CD14-positive monocyte (primary cell): ENCODE measurements at regions not wholly inside any gene's neighbourhood (a gene's known extent, or its start where the extent isn't known, plus 50 kb on each side); places are given as distances from the start of the nearest gene placed in this dataset.

Experiments
- DNase-seq, 3 donors: peaks; one replicate each; pipeline ENCODE4 v3.0.0-alpha.2; 2011 to 2022
- H2AFZ ChIP-seq: 2 replicates; pipeline ENCODE4 v1.6.0; 2012; ENCODE audit warnings: mild to moderate bottlenecking, low read depth, low read length, inconsistent platforms; ENCODE audit not compliant: insufficient read depth, poor library complexity, severe bottlenecking
- H3K27ac ChIP-seq, 2 donors: 1 replicate in 1 of 2; 2 replicates in 1 of 2; pipeline ENCODE4 v1.5.1; 2012 to 2013; ENCODE audit warnings: low read length in 2 of 2, control low read depth in 1 of 2, inconsistent platforms in 1 of 2, low read depth in 1 of 2, mild to moderate bottlenecking in 1 of 2
- H3K27me3 ChIP-seq, 2 donors: one replicate each; pipeline versions ENCODE4 v1.6.0 to v1.6.1; 2011 to 2013; ENCODE audit warnings: low read length in 2 of 2; ENCODE audit not compliant: control insufficient read depth in 2 of 2, insufficient read depth in 2 of 2
- H3K36me3 ChIP-seq, 2 donors: replicated peaks in 1 of 2; 1 replicate in 1 of 2; 2 replicates in 1 of 2; pipeline versions ENCODE4 v1.5.1 to v1.6.1; 2012 to 2013; ENCODE audit warnings: low read length in 2 of 2, control low read depth in 1 of 2, inconsistent platforms in 1 of 2, mild to moderate bottlenecking in 1 of 2; ENCODE audit not compliant: insufficient read depth in 2 of 2, control insufficient read depth in 1 of 2
- H3K4me1 ChIP-seq, 2 donors: 1 replicate in 1 of 2; 2 replicates in 1 of 2; pipeline versions ENCODE4 v1.5.1 to v1.6.1; 2012 to 2013; ENCODE audit warnings: low read length in 2 of 2, control low read depth in 1 of 2, inconsistent platforms in 1 of 2, mild to moderate bottlenecking in 1 of 2, moderate library complexity in 1 of 2; ENCODE audit not compliant: insufficient read depth in 2 of 2, control insufficient read depth in 1 of 2
- H3K4me2 ChIP-seq: replicated peaks from 2 replicates; pipeline ENCODE3; 2012; ENCODE audit warnings: low read length, moderate library complexity, mild to moderate bottlenecking; ENCODE audit not compliant: poor library complexity, severe bottlenecking; ENCODE audit errors: extremely low read depth
- H3K4me3 ChIP-seq, 3 experiments: fragments of 200-600 bp in 1 of 3; sonication (generic) in 1 of 3; replicated peaks in 1 of 3; 1 replicate in 2 of 3; 2 replicates in 1 of 3; pipeline ENCODE4 v1.5.1; 2011 to 2013; ENCODE audit warnings: low read length in 3 of 3, mild to moderate bottlenecking in 3 of 3, control low read depth in 2 of 3, low read depth in 2 of 3, inconsistent platforms in 1 of 3, moderate library complexity in 1 of 3
- H3K79me2 ChIP-seq: 2 replicates; pipeline ENCODE4 v1.6.0; 2012; ENCODE audit warnings: mild to moderate bottlenecking, control low read depth, inconsistent platforms, low read length, moderate library complexity; ENCODE audit not compliant: insufficient read depth
- H3K9ac ChIP-seq: 2 replicates; pipeline ENCODE4 v1.6.0; 2017; ENCODE audit warnings: low read length, mild to moderate bottlenecking; ENCODE audit not compliant: insufficient read depth, poor library complexity, severe bottlenecking
- H3K9me3 ChIP-seq, 2 donors: replicated peaks in 1 of 2; 1 replicate in 1 of 2; 2 replicates in 1 of 2; pipeline versions ENCODE4 v1.5.1 to v1.6.1; 2012 to 2013; ENCODE audit warnings: low read length in 2 of 2, control low read depth in 1 of 2; ENCODE audit not compliant: control insufficient read depth in 1 of 2, insufficient read depth in 1 of 2
- H4K20me1 ChIP-seq: 2 replicates; pipeline ENCODE4 v1.6.0; 2012; ENCODE audit warnings: mild to moderate bottlenecking, low read length, control low read depth, moderate library complexity; ENCODE audit not compliant: insufficient read depth
- H3K27ac Mint-ChIP-seq, 7 donors: one replicate each; pipeline ENCODE4 v1.8.0; 2020; ENCODE audit warnings: mild to moderate bottlenecking in 7 of 7, mixed read lengths in 7 of 7, moderate library complexity in 6 of 7, inconsistent platforms in 2 of 7
- H3K27me3 Mint-ChIP-seq, 3 donors: one replicate each; pipeline ENCODE4 v1.8.0; 2021 to 2022; ENCODE audit warnings: low read depth in 3 of 3, mild to moderate bottlenecking in 3 of 3, mixed read lengths in 3 of 3, moderate library complexity in 3 of 3, inconsistent platforms in 1 of 3
- H3K36me3 Mint-ChIP-seq, 2 donors: one replicate each; pipeline ENCODE4 v1.8.0; 2020; ENCODE audit warnings: mixed read lengths in 2 of 2, inconsistent platforms in 1 of 2, mild to moderate bottlenecking in 1 of 2
- H3K4me1 Mint-ChIP-seq: one replicate; pipeline ENCODE4 v1.8.0; 2020; ENCODE audit warnings: mild to moderate bottlenecking, mixed read lengths
- H3K4me3 Mint-ChIP-seq, 2 donors: one replicate each; pipeline ENCODE4 v1.8.0; 2020; ENCODE audit warnings: mild to moderate bottlenecking in 2 of 2, mixed read lengths in 2 of 2, moderate library complexity in 1 of 2
- H3K9me3 Mint-ChIP-seq, 7 donors: one replicate each; pipeline ENCODE4 v1.8.0; 2020 to 2022; ENCODE audit warnings: mixed read lengths in 7 of 7, mild to moderate bottlenecking in 6 of 7, moderate library complexity in 6 of 7, inconsistent platforms in 2 of 7
- WGBS: methylation state at CpG from one replicate; pipeline ENCODE4 v1.1.5; 2013; ENCODE audit warnings: missing lambda C conversion rate; ENCODE audit not compliant: insufficient coverage; 5-methylcytosine and 5-hydroxymethylcytosine counted together
- intact Hi-C, 2 donors: fragments of 100-400 bp; cut with micrococcal nuclease; formaldehyde crosslinking; loops; one replicate each; pipeline versions ENCODE4 v1.15.0 to v1.15.1; 2023
- TF ChIP-seq, protein P1 (sequence below): fragments of 200-600 bp; IDR thresholded peaks from one replicate; pipeline ENCODE4 v1.8.0; 2022; ENCODE audit warnings: antibody characterized with exemption, mild to moderate bottlenecking

DNA sequence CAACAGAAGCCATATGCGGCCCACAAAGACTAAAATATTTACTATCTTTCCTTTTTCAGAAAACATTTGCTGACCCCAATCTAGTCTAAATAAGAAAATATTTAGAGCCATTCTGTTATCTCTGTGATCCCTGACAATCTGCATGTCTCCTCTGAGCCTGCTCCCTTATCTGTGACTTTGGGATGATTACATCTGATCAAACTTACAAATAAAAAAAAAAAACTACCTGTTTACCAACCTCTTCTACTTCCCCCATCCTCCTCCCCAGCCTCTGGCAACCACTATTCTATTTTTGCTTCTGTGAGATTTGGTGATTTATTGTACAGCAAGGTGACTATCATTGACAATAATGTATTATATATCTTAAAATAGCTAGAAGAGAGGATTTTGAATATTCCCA lies 176.3 kb upstream of the CD180 start:
- peaks cover 0 to 2% (median 0%) of the 10 kb centered on the region in 3 donors for H3K27me3 Mint-ChIP-seq
- H3K4me1 ChIP-seq: no peaks in the 10 kb centered on the region
- no peaks in the 10 kb centered on the region for H3K4me1 Mint-ChIP-seq

DNA sequence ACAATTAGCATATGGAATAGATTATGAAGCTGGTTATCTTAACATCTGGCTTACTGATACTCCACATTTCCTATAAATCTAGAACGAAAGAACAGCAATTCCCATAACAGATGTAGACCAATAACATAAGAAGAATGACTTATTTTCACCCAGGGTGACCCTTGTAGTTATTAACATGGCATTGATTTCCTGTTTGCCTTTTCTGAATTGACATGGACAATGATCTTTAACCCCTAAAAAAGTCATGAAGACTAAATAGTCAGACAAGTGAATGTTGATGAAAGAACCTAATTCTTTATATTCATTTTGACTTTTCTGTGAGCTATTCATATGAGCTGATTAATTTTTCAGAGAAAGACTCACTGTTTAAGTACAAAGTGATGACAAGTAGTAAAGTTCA lies 175.3 kb upstream of the CD180 start:
- no peak overlapping the region for H3K4me3 ChIP-seq
- H3K27me3 ChIP-seq: no peaks in the 10 kb centered on the region
- peaks cover 0 to 2% (median 0%) of the 10 kb centered on the region in 3 donors for H3K27me3 Mint-ChIP-seq
- TF ChIP-seq, protein P1, sequence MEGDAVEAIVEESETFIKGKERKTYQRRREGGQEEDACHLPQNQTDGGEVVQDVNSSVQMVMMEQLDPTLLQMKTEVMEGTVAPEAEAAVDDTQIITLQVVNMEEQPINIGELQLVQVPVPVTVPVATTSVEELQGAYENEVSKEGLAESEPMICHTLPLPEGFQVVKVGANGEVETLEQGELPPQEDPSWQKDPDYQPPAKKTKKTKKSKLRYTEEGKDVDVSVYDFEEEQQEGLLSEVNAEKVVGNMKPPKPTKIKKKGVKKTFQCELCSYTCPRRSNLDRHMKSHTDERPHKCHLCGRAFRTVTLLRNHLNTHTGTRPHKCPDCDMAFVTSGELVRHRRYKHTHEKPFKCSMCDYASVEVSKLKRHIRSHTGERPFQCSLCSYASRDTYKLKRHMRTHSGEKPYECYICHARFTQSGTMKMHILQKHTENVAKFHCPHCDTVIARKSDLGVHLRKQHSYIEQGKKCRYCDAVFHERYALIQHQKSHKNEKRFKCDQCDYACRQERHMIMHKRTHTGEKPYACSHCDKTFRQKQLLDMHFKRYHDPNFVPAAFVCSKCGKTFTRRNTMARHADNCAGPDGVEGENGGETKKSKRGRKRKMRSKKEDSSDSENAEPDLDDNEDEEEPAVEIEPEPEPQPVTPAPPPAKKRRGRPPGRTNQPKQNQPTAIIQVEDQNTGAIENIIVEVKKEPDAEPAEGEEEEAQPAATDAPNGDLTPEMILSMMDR: no peak
- no peak overlapping the region for H3K27ac ChIP-seq
- no peak overlapping the region for H3K9ac ChIP-seq
- intact Hi-C loops: no loop called here
- H3K9me3 ChIP-seq: no peaks in the 10 kb centered on the region
- H3K36me3 Mint-ChIP-seq: no peaks in the 10 kb centered on the region
- no peaks in the 10 kb centered on the region for H3K4me1 Mint-ChIP-seq
- no peak overlapping the region for H2AFZ ChIP-seq
- H3K4me3 Mint-ChIP-seq: no peak overlapping the region
- H3K79me2 ChIP-seq: no peaks in the 10 kb centered on the region
- peaks cover 0 to 3% (median 2%) of the 10 kb centered on the region in 7 donors for H3K9me3 Mint-ChIP-seq
- WGBS: no CpG with 5 or more reads among the region's 1 CpG
- H4K20me1 ChIP-seq: no peaks in the 10 kb centered on the region
- DNase-seq: no peak
- H3K4me1 ChIP-seq: no peaks in the 10 kb centered on the region
- H3K27ac Mint-ChIP-seq: no peak overlapping the region
- no peak overlapping the region for H3K4me2 ChIP-seq
- H3K36me3 ChIP-seq: no peaks in the 10 kb centered on the region

More for the DNA sequence above, 176.3 kb upstream of the CD180 start:
- Histone ChIP-seq H4K20me1 (no peaks in the 10 kb centered on the region), H3K4me3 (no peak overlapping the region), H2AFZ (no peak overlapping the region), H3K79me2 (no peaks in the 10 kb centered on the region), H3K9ac (no peak overlapping the region), H3K36me3 (no peaks in the 10 kb centered on the region), H3K4me2 (no peak overlapping the region), H3K9me3 (no peaks in the 10 kb centered on the region), H3K27me3 (no peaks in the 10 kb centered on the region), H3K27ac (no peak overlapping the region)
- Mint-ChIP-seq H3K36me3 (no peaks in the 10 kb centered on the region), H3K9me3 (peaks cover 0 to 3% (median 2%) of the 10 kb centered on the region in 7 donors), H3K4me3 (no peak overlapping the region), H3K27ac (no peak overlapping the region)
- DNase-seq: no peak
- intact Hi-C loops: no loop called here
- 100% methylated on average over 1 of the region's 1 CpG for WGBS
- TF ChIP-seq, protein P1: no peak
